GM21360 (cell line): ENCODE measurements at regions not wholly inside any gene's neighbourhood (a gene's known extent, or its start where the extent isn't known, plus 50 kb on each side); places are given as distances from the start of the nearest gene placed in this dataset.

ENCODE experiments used
- ATAC-seq: cut with Tn5 transposase; IDR thresholded peaks from one replicate; pipeline ENCODE4 v1.9.1; 2021; ENCODE audit warnings: mild to moderate bottlenecking, moderate library complexity; ENCODE audit not compliant: unreplicated experiment

- ATAC-seq: no peak
Measured at GRCh38 chr9:550333-550732, 291.2 kb upstream of the DMRT1 start.

DNA sequence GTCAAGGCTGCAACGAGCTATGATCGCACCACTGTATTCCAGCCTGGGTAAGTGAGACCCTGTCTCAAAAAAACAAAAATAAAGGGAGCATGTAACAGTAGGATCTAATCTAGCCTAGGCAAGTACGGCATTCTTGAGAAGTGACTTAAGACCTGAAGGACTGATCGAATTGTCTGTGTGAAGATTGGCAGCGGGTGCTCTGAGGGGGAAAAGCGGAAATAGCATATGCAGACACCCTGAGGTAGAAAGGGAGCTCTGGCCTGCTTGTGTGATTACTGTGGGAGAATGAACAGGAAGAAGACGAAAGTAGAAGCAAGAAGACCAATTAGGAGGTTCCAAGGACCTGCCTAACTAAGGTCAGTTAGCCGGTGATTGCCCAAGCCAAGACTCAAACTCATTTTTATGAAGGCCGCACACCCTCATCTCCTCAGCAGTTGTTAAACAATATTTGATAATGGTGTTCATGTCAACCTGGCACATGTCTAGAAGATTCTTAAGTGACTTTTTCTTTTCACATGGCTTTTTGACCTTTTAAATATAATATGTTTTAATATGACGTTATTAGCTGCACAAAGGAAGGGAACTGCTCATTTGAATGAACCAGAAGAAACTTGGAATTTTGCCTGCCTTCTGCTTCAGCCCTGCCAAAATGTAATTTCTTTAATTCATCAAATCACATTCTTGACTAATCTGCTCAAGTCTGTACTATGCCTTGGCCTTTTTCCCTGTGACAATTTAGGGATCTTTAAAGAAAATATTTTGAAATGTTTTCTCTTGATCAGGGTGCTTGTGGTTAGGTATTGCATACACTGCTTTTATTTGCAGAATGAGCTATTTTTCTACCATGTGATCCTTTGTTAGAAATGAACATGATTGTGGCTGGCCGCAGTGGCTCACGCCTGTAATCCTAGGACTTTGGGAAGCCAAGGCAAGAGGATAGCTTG lies 289.2 kb upstream of the DMRT1 start:
- no peak for ATAC-seq

DNA sequence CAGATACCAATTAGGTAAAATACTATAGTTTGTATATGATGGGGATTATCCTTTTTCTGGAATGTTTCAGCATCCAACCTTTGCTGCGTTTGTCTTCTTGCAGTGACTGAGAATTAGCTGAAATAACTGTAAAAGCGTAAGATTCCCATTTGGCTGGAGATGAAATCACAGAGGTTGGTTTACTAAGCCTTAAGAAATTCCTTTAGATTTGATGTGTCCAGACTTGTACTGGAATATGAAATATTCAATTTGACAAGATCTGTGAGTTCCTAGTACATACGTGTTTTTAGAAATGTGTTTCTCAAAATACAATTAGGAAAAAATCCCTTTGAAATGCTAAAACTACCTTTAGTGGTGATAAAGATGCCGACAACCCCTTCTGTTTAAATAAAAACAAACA lies 286.0 kb upstream of the DMRT1 start:
- no peak for ATAC-seq

GRCh38 chr9:556199-556598 lies 285.3 kb upstream of the DMRT1 start:
- no peak for ATAC-seq

DNA sequence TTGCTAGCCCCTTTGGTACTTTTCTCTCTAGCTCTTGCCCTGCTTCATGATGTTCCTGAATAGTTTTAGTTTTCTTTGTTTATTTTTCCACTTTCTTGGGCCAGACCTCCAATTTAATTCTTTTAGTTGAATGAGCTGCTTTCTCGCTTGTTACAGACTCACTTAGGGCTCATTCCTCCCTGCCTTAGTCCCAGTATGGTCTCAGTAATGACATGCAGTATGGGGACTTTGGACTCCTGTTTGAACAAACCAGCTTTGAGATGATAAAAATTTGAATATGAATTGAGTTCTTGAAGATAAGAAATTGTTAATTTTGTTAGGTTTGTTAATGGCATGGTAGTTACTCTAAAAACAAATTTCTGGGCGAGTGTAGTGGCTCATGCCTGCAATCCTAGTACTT lies 284.8 kb upstream of the DMRT1 start:
- no peak for ATAC-seq

GRCh38 chr9:557601-558201 lies 283.8 kb upstream of the DMRT1 start:
- ATAC-seq: no peak

- no peak for ATAC-seq
Measured at GRCh38 chr9:561427-561826, 280.1 kb upstream of the DMRT1 start.

- ATAC-seq: no peak
Measured at GRCh38 chr9:563200-563599, 278.3 kb upstream of the DMRT1 start.

DNA sequence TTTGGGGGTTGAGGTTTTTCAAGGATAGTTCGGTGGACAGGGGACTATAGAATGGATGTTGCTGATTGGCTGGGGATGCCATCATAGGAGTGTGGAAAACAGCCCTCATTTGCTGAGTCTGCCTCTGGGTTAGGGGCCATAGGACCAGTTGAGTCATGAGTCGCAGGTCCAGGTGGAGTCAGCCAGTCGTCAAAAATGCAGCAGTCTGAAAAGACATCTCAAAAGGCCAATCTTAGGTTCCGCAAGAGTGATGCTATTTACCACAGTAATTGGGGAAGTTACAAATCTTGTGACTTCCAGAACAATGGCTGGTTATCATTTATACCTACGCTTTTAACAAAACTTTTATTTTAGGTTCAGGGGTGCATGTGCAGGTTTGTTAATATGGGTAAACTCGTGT lies 276.0 kb upstream of the DMRT1 start:
- no peak for ATAC-seq

- peak; percentile 80 for ATAC-seq
Measured at GRCh38 chr9:567128-567746, 274.3 kb upstream of the DMRT1 start.

DNA sequence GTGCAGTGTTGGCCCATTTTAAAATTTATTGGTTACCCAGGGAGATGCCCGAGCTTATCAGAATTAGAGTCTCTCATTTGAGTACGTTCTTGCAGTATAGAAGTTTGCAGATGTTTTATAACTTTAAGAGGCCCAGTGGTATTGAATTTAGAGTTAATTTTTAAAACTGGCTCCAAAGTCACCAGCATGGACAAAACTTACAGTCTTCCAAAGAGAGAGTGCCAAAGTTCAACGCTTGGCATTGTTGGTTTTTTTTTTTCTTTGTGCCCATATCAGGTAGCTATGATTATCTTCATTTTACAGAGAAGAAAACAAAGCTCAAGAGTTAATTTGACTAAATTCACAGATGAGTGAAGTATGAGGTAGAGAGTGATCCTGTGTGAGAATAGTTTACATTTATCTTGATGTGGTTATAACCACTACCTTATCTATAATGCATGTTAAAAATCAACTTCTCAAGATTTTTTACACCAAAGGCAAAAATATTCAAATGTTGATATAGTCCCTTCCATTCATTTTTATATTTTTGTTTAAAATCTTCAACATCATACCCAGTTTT lies 273.7 kb upstream of the DMRT1 start:
- ATAC-seq: no peak

- ATAC-seq: no peak
Measured at GRCh38 chr9:569296-569695, 272.2 kb upstream of the DMRT1 start.

DNA sequence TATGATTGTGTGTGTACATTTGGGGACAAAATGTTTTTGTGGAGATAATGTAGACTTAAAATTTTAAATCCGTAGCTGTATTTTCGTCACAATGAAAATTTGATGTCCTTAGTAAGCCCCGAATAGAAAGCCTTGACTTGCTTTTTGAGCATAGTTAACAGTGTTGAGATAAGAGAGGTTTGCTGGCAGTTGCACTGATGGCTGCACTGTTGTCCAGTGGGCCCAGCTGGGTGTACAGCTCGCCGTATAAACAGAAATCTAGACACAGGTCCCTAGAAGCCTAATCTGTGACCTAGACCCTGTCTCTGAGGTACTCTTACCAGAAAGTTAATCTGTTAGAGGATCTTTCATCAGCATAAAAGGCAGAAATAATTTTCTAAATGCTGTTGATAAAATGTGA lies 271.3 kb upstream of the DMRT1 start:
- ATAC-seq: no peak

DNA sequence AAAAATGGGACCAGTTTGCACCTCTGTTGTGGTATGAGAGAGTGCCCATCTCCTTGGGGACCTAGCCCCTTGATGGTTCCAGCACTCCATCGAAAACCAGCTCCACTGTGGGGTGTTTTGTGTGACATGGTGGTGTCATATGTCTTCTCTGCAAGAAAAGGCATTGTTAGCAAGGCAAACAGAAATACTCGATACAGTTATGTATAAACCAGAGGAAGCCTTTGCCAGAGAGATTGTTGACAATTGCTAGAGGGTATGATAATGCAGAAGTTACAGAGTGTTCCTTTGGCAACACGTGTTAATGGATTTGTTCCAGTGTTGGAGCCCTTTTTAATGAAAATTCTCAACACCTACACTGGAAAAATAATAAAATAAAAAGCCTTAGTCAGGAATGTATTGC lies 270.4 kb upstream of the DMRT1 start:
- no peak for ATAC-seq

DNA sequence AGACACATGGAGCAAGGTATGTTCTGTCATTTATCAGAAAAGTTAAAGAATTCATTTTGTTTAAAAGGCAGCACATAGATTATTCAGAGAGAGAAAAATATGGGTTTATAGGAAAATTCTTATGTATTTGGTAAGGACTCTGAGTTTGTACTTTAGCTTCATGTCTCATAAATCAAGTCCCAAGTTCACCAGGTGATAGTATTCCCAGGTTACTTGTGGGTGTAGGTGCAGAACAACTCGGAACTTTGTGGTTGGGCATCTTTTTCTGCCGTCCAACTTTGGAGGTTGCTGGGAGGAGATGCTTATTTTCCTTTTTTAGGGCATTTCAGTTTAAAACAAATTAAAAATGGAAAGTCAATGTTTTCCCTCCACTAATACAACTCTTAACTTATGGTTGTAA lies 269.8 kb upstream of the DMRT1 start:
- ATAC-seq: no peak

DNA sequence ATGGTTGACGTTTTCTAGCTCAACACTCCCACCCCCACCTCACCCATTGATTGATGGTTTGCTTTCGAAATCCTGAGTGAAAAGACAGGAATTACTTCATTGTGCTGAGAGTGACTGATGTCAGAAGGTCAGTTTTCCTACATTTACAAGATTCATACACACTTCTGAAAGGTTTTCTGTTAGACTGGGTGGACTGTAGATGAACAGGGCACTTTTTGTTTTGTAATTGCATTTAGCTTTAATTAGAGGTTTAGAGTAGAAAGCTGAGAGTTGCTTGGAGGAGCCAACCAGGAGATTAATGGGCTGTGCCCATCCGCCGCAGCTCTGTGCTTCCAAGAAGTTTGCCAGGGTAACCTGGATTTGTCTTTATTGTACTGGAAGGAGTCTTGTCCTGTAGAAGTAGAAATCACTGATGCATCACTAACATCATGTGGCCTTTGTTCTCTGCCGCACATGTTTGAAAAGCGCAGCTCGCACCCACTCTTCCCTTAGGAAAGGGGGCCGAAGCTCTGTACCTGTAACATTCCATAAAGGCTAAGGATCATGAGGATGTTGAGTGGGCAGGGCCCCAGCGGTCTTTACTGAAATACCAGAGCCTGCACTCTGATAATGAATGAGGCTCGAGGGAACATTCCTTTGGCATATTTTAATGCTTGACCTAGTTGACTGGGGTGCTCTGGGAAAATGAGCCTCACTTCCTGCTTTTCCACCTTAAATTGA lies 267.6 kb upstream of the DMRT1 start:
- no peak for ATAC-seq

GRCh38 chr9:575139-575538 lies 266.4 kb upstream of the DMRT1 start:
- no peak for ATAC-seq

DNA sequence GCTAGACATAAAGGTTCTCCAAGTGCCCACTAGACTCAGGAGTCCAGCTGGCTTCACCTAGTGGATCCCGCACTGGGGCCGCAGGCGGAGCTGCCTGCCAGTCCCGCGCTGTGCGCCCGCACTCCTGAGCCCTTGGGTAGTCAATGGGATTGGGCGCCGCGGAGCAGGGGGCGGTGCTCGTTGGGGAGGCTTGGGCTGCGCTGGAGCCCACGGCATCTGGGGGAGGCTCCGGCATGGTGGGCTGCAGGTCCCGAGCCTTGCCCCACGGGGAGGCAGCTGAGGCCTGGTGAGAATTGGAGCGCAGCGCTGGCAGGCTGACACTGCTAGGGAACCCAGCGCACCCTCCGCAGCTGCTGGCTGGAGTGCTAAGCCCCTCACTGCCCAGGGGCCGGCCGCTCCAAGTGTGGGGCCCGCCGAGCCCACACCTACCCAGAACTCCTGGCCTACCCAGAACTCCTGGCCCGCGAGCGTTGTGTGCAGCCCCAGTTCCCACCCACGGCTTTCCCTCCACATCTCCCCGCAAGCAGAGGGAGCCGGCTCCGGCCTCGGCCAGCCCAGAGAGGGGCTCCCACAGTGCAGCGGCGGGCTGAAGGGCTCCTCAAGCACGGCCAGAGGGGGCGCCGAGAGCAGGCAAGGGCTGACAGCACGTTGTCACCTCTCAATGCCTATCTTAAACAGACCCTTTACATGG lies 260.7 kb upstream of the DMRT1 start:
- no peak for ATAC-seq

- no peak for ATAC-seq
Measured at GRCh38 chr9:581673-582497, 259.6 kb upstream of the DMRT1 start.

GRCh38 chr9:582775-583174 lies 258.7 kb upstream of the DMRT1 start:
- no peak for ATAC-seq
